HG03342 (cell line): ENCODE measurements at regions not wholly inside any gene's neighbourhood (a gene's known extent, or its start where the extent isn't known, plus 50 kb on each side); places are given as distances from the start of the nearest gene placed in this dataset.
"Not testable (repeated sequence)": the region's sequence is repeated elsewhere in the genome, so short reads cannot be mapped to it uniquely, and the experiment has no call there.

Experiments
- ATAC-seq: cut with Tn5 transposase; IDR thresholded peaks from one replicate; pipeline ENCODE4 v1.9.1; 2021; ENCODE audit warnings: mild to moderate bottlenecking, moderate library complexity; ENCODE audit not compliant: unreplicated experiment

GRCh38 chrX:42456176-42456700 is 321.7 kb downstream of the PPP1R2C start:
- no peak for ATAC-seq

DNA sequence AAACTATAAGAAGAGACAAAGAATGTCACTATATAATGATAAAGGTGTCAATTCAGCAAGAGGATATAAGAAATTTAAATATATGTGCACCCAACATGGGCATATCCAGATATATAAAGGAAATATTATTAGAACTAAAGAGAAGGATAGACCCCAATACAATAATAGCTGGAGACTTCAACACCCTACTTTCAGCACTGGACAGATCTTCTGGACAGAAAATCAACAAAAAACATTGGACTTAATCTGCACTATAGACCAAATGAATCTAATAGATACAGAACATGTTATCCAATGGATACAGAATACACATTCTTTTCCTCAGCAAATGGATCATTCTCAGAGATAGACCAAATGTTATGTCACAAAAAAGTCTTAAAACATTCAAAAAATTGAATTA is 327.7 kb downstream of the PPP1R2C start:
- ATAC-seq, result no peak

- ATAC-seq, result no peak
Measured at GRCh38 chrX:42443267-42443666, 334.7 kb downstream of the PPP1R2C start.

- ATAC-seq, result no peak
Measured at GRCh38 chrX:42442745-42443144, 335.2 kb downstream of the PPP1R2C start.

DNA sequence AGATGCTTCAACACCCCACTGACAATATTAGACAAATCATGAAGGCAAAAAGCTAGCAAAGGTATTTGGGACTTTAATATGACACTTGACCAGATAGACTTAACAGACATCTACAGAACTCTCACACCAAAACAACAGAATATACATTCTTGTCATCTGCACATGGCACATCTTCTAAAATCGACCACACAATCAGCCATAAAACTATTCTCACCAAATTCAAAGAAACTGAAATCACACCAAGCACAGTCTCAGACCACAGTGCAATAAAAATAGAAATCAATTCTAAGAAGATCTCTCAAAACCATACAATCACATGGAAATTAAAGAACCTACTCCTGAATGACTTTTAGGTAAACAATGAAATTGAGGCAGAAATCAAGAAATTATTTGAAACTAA is 340.8 kb downstream of the PPP1R2C start:
- no peak for ATAC-seq

DNA sequence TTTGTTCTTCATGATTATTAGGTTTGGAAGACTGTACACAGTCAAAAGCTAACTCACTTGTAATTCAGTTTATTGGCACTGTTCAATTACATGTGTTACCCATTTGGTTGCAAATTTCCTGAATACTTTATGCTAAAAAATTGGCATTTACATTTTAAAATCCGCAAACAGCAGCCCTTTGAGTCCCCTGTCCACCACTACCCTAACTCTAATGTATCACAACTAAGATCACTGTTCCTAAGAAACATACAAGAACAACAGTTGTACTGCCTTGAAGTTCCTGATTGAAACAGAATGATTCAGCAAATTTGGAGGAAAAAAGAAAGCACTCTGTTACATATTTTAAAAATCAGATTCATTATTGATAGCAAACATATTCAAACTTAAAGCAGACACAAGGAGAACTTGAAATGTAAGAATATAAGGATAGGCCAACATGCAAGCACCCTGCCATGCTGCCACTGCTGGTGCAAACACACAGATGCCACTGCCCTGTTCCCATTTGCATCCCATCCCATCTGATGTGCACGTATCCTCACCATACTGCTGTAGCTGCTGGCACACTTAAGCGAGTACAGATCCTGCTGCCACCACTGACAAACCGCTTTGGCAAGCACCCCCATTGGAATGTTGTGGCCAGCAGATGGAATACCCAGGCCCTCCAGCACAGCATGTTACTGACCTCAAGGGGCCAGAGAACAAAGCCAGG is 343.4 kb downstream of the PPP1R2C start:
- no peak for ATAC-seq

- no peak for ATAC-seq
Measured at GRCh38 chrX:42432552-42432951, 345.4 kb downstream of the PPP1R2C start.

- ATAC-seq, result no peak
Measured at GRCh38 chrX:42422961-42423360, 355.0 kb downstream of the PPP1R2C start.

DNA sequence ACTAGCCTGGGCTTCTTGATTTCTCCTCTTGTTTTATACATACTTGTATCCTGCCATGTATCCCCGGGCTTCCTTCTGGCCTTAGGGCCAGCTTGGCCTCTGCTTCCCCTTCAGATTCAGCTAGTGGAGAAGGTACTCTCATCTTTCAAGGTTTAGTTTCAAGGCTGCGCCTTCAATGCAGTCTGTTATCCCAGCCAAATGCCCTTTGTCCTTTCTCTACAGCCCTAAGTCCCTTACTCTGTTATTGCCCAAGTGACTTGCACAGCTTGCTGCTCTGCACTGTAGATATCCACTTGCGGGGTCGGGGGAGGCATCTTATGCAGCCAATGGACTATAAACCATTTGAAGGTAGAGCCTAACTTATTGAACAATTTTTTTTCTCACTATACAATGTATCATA is 357.5 kb downstream of the PPP1R2C start:
- no peak for ATAC-seq

- no peak for ATAC-seq
Measured at GRCh38 chrX:42415636-42416035, 362.3 kb downstream of the PPP1R2C start.

DNA sequence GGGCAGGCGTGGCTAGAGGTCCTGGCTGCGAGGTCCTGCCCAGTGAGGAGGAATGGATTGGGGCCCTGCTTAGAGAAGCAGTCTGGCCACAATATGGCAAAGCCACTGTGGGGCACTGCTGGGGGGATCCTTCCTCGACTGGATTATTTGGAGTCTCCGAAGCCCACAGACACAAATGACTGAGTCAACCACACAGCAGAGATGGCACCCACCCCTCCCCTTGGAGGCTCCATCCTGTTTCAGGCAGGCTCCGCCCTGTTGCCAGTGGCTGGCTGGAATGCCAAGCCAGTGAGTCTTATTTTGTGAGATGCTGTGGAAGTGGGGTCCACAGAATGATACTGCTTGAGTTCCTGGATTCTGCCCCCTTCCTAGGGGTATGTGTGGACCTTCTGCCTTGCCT is 363.9 kb downstream of the PPP1R2C start:
- no peak for ATAC-seq

GRCh38 chrX:42399632-42400024 is 378.3 kb downstream of the PPP1R2C start:
- no peak for ATAC-seq

DNA sequence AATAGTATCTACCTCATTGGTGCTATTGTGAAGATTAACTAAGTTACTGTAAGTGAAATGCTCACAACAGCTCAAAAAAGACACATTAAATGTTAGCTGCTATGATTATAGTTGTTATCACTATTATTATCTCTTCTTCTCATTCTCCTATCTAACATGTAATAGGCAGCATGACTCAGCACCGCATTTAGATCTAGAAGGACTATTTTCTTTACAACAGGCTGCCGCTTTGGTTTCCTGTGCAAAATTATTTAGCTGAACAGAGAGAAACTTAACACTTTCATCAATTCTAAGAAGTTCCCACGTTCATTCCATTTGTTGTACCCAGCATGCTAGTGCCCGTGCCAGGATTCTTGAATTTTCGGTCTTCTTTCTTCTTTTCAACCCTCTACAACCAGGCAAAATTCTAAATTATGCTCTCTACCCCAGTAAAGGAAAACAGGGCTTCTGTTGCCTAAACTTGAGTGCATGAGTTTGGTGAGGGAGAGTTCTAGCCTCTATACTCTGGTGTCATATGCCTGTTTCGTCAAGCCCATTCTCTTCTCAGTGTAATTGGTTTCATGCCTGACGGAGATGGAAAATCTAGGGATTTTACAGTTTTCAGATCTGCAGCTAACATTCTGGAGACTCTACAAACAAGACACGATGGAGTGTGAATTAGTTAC is 378.9 kb downstream of the PPP1R2C start:
- ATAC-seq, result no peak

DNA sequence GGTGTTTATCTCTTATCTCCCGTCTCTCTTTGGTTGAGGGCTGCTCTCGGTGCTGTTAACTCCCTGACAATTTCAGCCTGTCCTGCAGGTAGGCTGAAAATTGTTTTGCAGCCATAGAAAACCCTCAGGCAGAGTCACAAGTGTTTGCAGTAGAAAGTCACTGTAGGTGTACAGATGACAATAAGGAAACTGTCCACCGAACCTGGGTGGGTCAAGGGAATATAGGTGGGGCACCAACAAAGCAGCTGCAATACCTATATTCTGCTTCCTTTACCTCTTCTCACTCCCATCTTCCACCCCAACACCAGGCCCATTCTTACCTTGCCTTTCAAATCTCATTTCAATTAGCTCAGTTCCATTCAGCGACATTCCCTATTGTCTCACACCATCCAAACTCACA is 381.8 kb downstream of the PPP1R2C start:
- no peak for ATAC-seq

DNA sequence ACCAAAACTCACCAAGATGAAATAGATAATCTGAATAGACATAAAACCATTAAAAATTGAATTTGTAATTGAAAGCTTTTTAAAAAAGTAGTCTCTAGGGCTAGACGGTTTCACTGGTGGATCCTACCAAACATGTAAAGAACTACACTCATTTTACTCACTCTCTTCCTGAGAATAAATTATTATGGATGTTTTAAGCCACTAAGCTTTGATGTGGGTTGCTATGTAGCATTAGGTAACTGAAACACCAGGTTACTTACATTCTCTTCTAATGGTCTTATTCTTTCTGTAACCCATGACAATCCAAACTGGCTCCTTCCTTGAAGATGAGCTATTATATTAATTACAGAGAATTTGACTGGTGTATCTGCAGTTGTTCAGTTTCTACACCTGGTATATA is 385.1 kb downstream of the PPP1R2C start:
- ATAC-seq, result no peak

DNA sequence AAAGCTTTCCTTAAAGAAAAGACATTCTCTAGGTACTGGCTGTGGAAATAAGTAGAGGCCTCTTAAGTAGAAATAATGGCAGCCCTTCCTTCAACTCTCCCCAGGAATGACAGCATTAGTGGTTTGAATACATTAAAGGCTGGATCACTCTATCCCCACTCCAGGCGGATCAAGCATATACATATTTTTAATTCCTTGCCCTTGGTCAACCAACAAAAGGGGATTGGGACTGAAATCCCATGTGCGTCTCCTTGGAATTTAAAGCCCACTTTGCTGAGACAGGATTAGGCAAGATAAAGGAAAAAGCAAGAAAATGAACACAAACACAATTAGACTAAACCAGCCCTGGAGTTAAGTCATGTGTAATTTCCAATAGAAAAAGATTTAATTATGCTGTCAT is 391.3 kb downstream of the PPP1R2C start:
- ATAC-seq, result no peak

DNA sequence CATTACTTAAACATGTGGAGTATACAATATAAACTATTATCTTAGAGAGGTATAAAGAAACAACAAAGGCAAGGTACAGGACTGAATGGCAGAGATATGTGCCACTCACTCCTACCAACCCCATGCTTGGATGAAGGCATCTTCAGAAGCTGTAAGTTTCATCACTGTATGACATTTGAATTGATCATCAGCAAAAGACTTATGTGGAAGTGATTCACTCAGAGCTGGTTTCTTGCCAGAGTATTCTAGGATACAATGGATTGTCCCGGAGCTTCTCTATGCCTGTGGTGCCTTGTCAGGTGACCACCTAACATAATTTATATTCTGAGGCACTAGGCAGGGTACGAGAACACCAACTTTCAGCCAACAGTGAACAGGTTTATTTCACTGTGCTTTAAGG is 392.2 kb downstream of the PPP1R2C start:
- no peak for ATAC-seq

DNA sequence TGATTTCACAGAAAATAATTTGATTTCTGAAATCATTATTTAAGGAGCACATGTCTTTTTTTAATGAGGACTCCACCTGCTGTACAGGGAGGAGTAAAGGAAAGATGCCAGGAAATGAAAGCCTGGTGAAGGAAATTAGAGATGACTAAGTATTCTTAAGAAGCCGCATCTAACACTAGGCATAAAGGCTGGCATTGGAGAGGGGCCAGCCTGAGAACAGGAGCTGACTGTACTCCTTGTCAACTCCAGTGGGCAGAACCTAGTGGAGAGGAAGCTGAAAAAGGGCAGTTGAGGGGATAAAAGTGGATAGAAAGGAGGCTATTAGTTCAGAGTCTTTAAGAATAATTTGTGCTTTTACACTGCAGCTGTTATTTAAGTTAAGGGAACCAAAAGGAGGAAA is 393.0 kb downstream of the PPP1R2C start:
- ATAC-seq, result no peak

GRCh38 chrX:42378857-42379256 is 399.1 kb downstream of the PPP1R2C start:
- no peak for ATAC-seq

GRCh38 chrX:42375086-42375485 is 402.9 kb downstream of the PPP1R2C start:
- ATAC-seq, result no peak

- ATAC-seq, result no peak
Measured at GRCh38 chrX:42366181-42366580, 411.8 kb downstream of the PPP1R2C start.

DNA sequence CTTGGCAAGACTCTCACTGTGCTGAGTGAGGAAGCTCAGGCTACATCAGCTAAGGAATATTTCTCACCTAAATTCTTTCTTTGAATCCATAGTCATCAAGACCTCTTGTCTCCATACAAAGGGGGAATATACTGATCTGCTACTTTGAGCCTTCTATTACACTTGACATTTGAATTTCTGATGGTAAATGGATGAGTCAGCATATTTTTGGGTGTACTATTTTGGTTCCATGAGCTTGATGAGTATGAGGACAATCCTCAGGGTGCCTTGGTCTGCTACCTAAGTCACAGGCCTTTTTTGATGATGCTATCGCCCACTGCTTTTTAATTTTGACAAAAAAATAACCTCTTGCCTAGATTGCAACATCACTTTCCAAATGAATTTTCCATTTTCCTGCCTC is 415.7 kb downstream of the PPP1R2C start:
- no peak for ATAC-seq

DNA sequence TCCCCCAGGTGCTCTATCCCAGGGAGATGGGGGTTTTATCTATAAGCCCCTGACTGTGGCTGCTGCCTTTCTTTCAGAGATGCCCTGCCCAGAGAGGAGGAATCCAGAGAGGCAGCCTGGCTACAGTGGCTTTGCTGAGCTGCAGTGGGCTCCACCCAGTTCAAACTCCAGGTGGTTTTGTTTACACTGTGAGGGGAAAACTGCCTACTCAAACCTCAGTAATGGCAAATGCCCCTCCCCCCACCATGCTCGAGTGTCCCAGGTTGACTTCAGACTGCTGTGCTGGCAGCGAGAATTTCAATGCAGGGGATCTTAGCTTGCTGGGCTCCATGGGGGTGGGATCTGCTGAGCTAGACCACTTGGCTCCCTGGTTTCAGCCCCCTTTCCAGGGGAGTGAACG is 419.6 kb upstream of the CASK start:
- ATAC-seq, result not testable (repeated sequence)
